ENCODE measurements at regions not wholly inside any gene's neighbourhood (a gene's known extent, or its start where the extent isn't known, plus 50 kb on each side); places are given as distances from the start of the nearest gene placed in this dataset.

- DNase-seq (ENCODE audit: low read depth, low spot score): no peak
- H3K27ac ChIP-seq: no peak overlapping the region
Measured at GRCh38 chr12:91577586-91578539, 395.2 kb upstream of the DCN start.

DNA sequence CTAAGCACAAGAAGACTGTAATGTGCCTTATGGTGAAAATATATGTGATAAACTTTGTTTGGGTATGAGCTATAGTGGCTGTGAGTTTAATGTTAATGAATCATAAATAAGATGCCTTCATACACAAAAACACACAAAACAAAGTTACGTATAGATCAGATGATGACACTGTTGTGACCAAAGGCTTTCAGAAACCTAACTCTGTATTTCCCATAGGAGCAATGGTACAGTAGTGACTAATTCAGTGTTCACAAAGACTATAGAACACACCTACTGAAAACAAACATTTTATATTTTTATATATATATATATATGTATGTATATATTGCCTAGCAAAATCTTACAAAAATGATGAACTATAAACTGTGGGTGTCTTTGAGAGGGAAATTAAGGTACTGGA is 393.8 kb upstream of the DCN start:
- no peak overlapping the region for H3K27ac ChIP-seq
- no peak for DNase-seq (ENCODE audit: low read depth, low spot score)

DNA sequence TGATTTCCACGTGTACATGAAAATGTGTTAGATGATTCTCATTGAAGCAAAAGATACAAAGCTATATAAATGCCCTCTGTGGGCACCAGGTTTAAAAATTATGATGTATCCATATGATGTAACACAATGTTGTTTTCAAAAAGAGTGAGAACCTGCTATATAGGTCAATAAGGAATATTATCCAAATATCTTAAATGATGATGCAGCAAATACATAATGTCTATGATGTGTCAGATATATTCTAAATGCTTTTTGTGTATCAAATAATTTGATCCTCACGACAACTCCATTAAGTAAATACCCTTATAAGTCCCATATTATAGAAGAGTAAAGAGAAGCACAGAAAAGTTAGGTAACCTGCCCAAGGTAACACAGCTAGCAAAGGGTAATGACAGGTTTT is 393.0 kb upstream of the DCN start:
- DNase-seq (ENCODE audit: low read depth, low spot score): no peak

GRCh38 chr12:91574975-91575374 is 392.4 kb upstream of the DCN start:
- DNase-seq (ENCODE audit: low read depth, low spot score): no peak

More for the DNA sequence above, 393.0 kb upstream of the DCN start:
- no peak overlapping the region for H3K27ac ChIP-seq

DNA sequence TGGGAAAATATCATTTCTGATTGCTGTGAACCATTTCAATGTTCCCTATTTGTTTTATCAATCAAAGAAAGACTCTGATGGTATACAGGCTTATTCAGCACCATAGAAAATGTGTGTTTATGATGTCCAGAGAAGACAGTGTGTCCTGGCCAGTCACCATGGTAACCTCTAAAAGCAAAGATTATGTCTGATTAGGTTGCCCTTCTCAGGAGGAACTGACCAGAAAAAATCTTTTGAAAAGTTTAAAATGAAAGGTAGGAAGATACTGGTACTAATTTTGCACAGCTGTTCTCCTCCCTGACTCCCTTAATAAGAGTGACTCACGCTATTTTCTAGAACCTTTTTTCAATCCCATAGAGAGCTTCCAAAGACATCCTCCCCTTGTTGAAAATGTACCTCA is 391.8 kb upstream of the DCN start:
- no peak overlapping the region for H3K27ac ChIP-seq

More at GRCh38 chr12:91574975-91575374, 392.4 kb upstream of the DCN start:
- H3K27ac ChIP-seq: no peak overlapping the region

GRCh38 chr12:91572869-91573268 is 390.3 kb upstream of the DCN start:
- no peak for DNase-seq (ENCODE audit: low read depth, low spot score)
- no peak overlapping the region for H3K27ac ChIP-seq

More for the DNA sequence above, 391.8 kb upstream of the DCN start:
- no peak for DNase-seq (ENCODE audit: low read depth, low spot score)

DNA sequence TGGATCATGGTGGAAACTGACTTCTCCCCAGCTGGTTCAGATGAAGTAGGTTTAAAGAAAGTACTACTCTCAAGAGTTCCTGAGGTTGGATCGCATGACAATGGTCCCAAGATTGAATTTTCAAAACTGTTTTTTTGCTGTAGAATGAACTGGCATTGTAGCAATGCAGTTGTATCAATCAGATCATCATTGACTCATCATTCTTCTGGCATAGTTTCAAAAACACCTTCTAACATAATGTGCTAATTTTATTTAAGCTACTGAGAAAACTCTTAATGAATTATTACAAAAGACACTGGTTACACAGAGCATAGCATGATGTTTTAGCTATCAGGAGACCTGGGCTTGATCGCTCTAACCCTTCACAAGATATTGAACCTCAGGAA is 384.5 kb upstream of the DCN start:
- H3K27ac ChIP-seq: no peak overlapping the region
- DNase-seq (ENCODE audit: low read depth, low spot score): no peak

GRCh38 chr12:91566328-91567099 is 383.9 kb upstream of the DCN start:
- no peak overlapping the region for H3K27ac ChIP-seq
- no peak for DNase-seq (ENCODE audit: low read depth, low spot score)

DNA sequence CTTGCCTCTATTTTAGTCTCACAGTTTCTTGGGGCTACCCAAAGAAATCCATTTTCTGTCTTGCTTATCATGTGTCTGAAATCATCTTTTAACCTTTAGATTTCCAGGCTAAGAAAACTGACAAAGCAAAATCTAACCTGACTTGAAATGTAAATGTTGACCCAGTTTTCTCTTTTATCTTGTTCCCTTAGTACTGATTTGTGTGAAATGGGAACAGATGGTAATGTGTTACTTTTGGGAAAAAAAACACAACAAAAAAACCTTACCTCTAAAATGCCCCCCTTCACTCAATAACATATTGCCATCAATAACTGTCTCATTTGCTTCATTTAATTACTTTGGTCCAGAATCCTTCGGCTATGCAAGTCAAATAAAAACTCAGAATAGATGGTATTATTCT is 383.2 kb upstream of the DCN start:
- no peak overlapping the region for H3K27ac ChIP-seq
- DNase-seq (ENCODE audit: low read depth, low spot score): no peak

DNA sequence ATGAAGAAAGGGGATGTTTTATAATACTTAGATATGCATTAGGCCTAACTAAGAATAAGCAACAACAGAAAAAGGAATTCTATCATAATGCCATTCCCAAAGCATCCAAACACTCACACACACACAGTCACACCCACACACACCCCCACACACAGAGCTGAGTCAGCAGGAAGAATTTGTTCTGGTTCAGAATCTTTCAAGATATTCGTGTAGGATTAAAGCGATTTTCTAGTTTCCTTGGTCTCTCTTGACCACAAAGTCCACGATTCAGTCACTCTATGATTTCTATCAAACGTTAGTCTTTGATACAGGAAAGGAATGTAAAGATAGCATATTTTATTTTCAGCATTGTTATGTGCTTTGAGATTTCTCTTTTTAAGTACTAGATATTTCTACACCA is 382.6 kb upstream of the DCN start:
- no peak for DNase-seq (ENCODE audit: low read depth, low spot score)
- no peak overlapping the region for H3K27ac ChIP-seq

GRCh38 chr12:91563011-91563765 is 380.6 kb upstream of the DCN start:
- DNase-seq (ENCODE audit: low read depth, low spot score): no peak

DNA sequence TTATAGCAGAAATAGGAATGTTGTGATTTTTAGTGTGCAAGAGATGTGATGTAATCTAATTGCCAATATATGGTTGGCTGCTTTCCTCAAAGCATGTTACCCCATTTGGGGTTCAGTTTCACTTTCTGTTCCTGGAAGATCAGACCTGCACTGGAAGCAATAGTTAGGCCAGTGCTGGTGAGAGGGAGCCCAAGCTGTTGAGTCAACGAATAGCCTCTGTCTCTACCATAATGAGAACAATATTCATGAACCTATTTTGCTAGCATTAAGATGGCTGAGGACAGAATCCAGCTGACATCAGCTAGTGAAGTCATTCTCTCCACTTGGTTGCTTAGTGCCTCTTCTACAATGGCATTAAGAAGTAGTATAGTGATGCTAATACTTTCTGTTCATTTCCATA is 379.9 kb upstream of the DCN start:
- no peak overlapping the region for H3K27ac ChIP-seq
- DNase-seq (ENCODE audit: low read depth, low spot score): no peak

More at GRCh38 chr12:91563011-91563765, 380.6 kb upstream of the DCN start:
- H3K27ac ChIP-seq: no peak overlapping the region

- no peak overlapping the region for H3K27ac ChIP-seq
- DNase-seq (ENCODE audit: low read depth, low spot score): no peak
Measured at GRCh38 chr12:91561958-91562325, 379.3 kb upstream of the DCN start.

- H3K27ac ChIP-seq: no peak overlapping the region
- DNase-seq (ENCODE audit: low read depth, low spot score): no peak
Measured at GRCh38 chr12:91561301-91561957, 378.8 kb upstream of the DCN start.

- H3K27ac ChIP-seq: no peak overlapping the region
- DNase-seq (ENCODE audit: low read depth, low spot score): no peak
Measured at GRCh38 chr12:91556909-91557308, 374.3 kb upstream of the DCN start.

- no peak overlapping the region for H3K27ac ChIP-seq
- DNase-seq (ENCODE audit: low read depth, low spot score): no peak
Measured at GRCh38 chr12:91555436-91556415, 373.1 kb upstream of the DCN start.

GRCh38 chr12:91551927-91552326 is 369.3 kb upstream of the DCN start:
- DNase-seq (ENCODE audit: low read depth, low spot score): no peak
- H3K27ac ChIP-seq: no peak overlapping the region

DNA sequence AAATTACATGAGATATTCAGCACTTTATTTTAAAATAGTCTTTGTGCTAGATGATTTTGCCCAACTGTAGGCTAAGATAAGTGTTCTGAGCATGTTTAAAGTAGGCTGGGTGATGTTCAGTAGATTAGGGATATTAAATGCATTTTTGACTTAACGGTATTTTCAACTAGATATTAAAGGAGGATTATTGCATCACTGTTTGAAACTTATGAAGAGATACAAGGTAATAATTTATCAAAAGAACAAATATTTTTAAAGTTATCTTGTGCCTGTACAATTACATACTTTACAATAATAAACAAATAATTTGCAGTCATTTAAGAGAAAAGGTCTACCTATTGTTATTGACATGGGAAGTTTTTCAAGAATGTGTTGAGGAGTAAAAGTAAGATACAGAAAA is 368.6 kb upstream of the DCN start:
- DNase-seq (ENCODE audit: low read depth, low spot score): no peak
- H3K27ac ChIP-seq: no peak overlapping the region

GRCh38 chr12:91542666-91543065 is 360.0 kb upstream of the DCN start:
- DNase-seq (ENCODE audit: low read depth, low spot score): no peak
- H3K27ac ChIP-seq: no peak overlapping the region
